ENCODE measurements at regions not wholly inside any gene's neighbourhood (a gene's known extent, or its start where the extent isn't known, plus 50 kb on each side); places are given as distances from the start of the nearest gene placed in this dataset.

DNA sequence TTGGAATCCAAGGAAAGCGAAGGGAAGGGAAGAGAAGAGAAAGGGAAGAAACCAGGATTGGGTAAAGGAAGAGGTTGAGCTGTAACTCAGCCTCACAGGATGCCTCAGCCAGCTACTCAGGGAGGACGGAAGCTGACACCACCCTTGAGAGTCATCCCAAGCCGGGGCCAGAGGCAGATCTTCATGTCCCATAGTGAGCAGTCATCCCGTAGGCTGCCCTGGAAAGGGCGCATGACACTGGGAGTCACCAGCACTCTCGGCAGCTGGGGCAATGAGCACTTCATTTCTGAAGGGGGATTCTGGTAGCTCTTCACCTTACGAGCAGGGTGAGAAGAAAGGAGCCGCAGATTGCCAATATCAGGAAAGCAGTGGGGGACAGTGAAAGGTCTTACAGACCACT lies 60.1 kb upstream of the PCSK6 start:
- H3K36me3 ChIP-seq (replicated peaks in 1 of 2; ENCODE audit: control insufficient read depth in 1 of 2, insufficient read depth in 2 of 2, low read length in 1 of 2): no peaks in the 10 kb centered on the region
- H3K4me1 ChIP-seq (ENCODE audit: control insufficient read depth in 1 of 2, insufficient read depth in 2 of 2, low read depth in 1 of 2, low read length in 1 of 2): no peaks in the 10 kb centered on the region
- DNase-seq: no peak
- H3K4me3 ChIP-seq (ENCODE audit: low read depth in 2 of 2, low read length in 1 of 2): no peak overlapping the region
- ChIA-PET CTCF (no interaction called here), POLR2A (no interaction called here)
- H3K79me2 ChIP-seq (ENCODE audit: insufficient read depth): no peaks in the 10 kb centered on the region
- no peak overlapping the region for H3K27ac ChIP-seq (ENCODE audit: low read depth in 2 of 2, low read length in 1 of 2)
- no peak overlapping the region for H3K9ac ChIP-seq
- no peak overlapping the region for H2AFZ ChIP-seq (ENCODE audit: low read depth)
- no peaks in the 10 kb centered on the region for H3K9me2 ChIP-seq
- no peaks in the 10 kb centered on the region for H3F3A ChIP-seq (replicated peaks; ENCODE audit: insufficient read depth)
- TF ChIP-seq, protein P1, sequence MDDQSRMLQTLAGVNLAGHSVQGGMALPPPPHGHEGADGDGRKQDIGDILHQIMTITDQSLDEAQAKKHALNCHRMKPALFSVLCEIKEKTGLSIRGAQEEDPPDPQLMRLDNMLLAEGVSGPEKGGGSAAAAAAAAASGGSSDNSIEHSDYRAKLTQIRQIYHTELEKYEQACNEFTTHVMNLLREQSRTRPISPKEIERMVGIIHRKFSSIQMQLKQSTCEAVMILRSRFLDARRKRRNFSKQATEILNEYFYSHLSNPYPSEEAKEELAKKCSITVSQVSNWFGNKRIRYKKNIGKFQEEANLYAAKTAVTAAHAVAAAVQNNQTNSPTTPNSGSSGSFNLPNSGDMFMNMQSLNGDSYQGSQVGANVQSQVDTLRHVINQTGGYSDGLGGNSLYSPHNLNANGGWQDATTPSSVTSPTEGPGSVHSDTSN (IDR thresholded peaks at IDR 0.05): no peak
- TF ChIP-seq, protein P2, sequence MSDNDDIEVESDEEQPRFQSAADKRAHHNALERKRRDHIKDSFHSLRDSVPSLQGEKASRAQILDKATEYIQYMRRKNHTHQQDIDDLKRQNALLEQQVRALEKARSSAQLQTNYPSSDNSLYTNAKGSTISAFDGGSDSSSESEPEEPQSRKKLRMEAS (IDR thresholded peaks at IDR 0.05; ENCODE audit: low read depth): no peak
- TF ChIP-seq NFIC (IDR thresholded peaks at IDR 0.05; ENCODE audit: borderline replicate concordance): no peak
- no peak for TF ChIP-seq POLR2AphosphoS5 (IDR thresholded peaks at IDR 0.05; ENCODE audit: low read depth, low read length)
- TF ChIP-seq, protein P3, sequence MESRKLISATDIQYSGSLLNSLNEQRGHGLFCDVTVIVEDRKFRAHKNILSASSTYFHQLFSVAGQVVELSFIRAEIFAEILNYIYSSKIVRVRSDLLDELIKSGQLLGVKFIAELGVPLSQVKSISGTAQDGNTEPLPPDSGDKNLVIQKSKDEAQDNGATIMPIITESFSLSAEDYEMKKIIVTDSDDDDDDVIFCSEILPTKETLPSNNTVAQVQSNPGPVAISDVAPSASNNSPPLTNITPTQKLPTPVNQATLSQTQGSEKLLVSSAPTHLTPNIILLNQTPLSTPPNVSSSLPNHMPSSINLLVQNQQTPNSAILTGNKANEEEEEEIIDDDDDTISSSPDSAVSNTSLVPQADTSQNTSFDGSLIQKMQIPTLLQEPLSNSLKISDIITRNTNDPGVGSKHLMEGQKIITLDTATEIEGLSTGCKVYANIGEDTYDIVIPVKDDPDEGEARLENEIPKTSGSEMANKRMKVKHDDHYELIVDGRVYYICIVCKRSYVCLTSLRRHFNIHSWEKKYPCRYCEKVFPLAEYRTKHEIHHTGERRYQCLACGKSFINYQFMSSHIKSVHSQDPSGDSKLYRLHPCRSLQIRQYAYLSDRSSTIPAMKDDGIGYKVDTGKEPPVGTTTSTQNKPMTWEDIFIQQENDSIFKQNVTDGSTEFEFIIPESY (IDR thresholded peaks at IDR 0.05; ENCODE audit: borderline replicate concordance, low read depth): no peak
- WGBS (ENCODE audit: low lambda C conversion rate): 43% methylated on average over 8 of the region's 8 CpGs
- H3K27me3 ChIP-seq (ENCODE audit: insufficient read depth): no peaks in the 10 kb centered on the region
- H3K4me2 ChIP-seq: no peak overlapping the region
- no peaks in the 10 kb centered on the region for H3K9me3 ChIP-seq
- no peaks in the 10 kb centered on the region for H4K20me1 ChIP-seq (ENCODE audit: insufficient read depth)

DNA sequence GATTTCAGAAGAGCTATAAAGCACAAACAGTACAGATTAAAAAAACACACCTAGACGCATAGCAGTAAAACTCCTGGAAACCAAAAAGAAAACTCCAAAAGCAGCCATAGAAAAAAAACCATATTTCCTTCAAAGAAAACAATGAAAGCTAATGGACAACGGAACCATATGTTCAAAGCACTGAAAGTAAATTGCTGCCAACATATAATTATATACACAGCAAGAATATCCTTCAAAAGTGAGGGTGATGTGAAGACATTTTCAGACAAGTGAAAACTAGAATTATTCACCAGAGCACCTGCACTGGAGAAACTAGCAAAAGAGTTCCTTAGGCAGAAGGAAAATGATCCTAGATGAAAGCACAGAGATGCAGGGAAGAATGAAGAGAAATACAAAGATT lies 58.2 kb upstream of the PCSK6 start:
- 28% methylated on average over 2 of the region's 2 CpGs for WGBS (ENCODE audit: low lambda C conversion rate)
- H2AFZ ChIP-seq (ENCODE audit: low read depth): no peak overlapping the region
- H3K4me2 ChIP-seq: no peak overlapping the region
- no peak overlapping the region for H3K27ac ChIP-seq (ENCODE audit: low read depth in 2 of 2, low read length in 1 of 2)
- no peak overlapping the region for H3K9ac ChIP-seq
- H4K20me1 ChIP-seq (ENCODE audit: insufficient read depth): no peaks in the 10 kb centered on the region
- ChIA-PET CTCF (interaction anchor here (0.6 kb wide), 1 partner anchor 172 kb away, joined by 3 read pairs; no protein-coding TSS in a partner anchor), POLR2A (no interaction called here)
- no peaks in the 10 kb centered on the region for H3K4me1 ChIP-seq (ENCODE audit: control insufficient read depth in 1 of 2, insufficient read depth in 2 of 2, low read depth in 1 of 2, low read length in 1 of 2)
- no peaks in the 10 kb centered on the region for H3K9me2 ChIP-seq
- H3F3A ChIP-seq (replicated peaks; ENCODE audit: insufficient read depth): no peaks in the 10 kb centered on the region
- no peak overlapping the region for H3K4me3 ChIP-seq (ENCODE audit: low read depth in 2 of 2, low read length in 1 of 2)
- DNase-seq: no peak
- no peaks in the 10 kb centered on the region for H3K36me3 ChIP-seq (replicated peaks in 1 of 2; ENCODE audit: control insufficient read depth in 1 of 2, insufficient read depth in 2 of 2, low read length in 1 of 2)
- no peaks in the 10 kb centered on the region for H3K79me2 ChIP-seq (ENCODE audit: insufficient read depth)
- no peaks in the 10 kb centered on the region for H3K27me3 ChIP-seq (ENCODE audit: insufficient read depth)
- no peaks in the 10 kb centered on the region for H3K9me3 ChIP-seq
- TF ChIP-seq MXI1 (IDR thresholded peaks at IDR 0.05; ENCODE audit: low read depth, low read length) (no peak), JUND (IDR thresholded peaks at IDR 0.05) (no peak), TEAD4 (IDR thresholded peaks at IDR 0.05; ENCODE audit: borderline replicate concordance, insufficient read depth) (no peak)

All from SK-N-SH (cell line).